ENCODE measurements at regions not wholly inside any gene's neighbourhood (a gene's known extent, or its start where the extent isn't known, plus 50 kb on each side); places are given as distances from the start of the nearest gene placed in this dataset.

DNA sequence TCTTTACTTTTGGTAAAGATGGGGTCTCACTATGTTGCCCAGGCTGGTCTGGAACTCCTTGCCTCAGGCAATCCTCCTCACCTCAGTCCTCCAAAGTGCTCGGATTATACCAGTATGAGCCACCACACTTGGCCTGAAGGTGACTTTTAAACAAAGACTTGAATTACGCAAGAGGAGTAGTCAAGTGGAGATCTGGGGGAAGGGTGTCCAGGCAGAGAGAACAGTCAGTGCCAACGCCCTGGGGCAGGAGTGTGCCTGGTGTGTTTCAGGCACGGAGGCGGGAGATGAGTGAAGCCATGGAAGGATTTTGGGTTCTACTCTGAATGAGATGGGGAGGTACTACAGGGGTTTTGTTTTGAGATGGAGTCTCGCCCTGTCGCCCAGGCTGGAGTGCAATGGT lies 82.6 kb upstream of the NPTX2 start:
- Histone ChIP-seq H3K27me3 (ENCODE audit: control insufficient read depth, insufficient read depth, low read length) (no peaks in the 10 kb centered on the region), H3K4me3 (ENCODE audit: insufficient read depth, low read depth, low read length) (no peak overlapping the region), H3K36me3 (replicated peaks; ENCODE audit: control insufficient read depth, insufficient read depth, low read length) (no peaks in the 10 kb centered on the region)
- no peak for DNase-seq

DNA sequence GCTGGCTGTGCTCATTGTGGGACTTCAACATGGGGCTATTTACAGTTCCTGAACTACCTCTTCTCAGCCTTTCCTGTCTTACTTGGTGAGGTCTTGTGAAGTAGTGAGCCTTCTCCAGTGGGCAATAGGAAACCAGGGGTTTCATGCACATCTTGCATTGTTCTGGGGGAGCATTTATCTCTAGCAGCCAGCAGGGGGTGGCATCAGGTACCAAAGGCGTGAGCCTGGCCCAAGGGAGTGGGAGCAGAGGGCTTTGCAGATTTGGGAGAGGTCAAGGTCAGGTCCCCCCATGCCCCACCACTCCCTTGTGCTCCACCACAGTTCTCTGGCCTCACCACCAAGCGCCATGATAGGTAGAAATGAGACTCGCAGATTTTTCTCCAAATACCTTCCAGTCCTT lies 85.4 kb upstream of the NPTX2 start:
- DNase-seq: peak; percentile 34
- no peaks in the 10 kb centered on the region for H3K27me3 ChIP-seq (ENCODE audit: control insufficient read depth, insufficient read depth, low read length)
- H3K4me3 ChIP-seq (ENCODE audit: insufficient read depth, low read depth, low read length): no peak overlapping the region
- no peaks in the 10 kb centered on the region for H3K36me3 ChIP-seq (replicated peaks; ENCODE audit: control insufficient read depth, insufficient read depth, low read length)

DNA sequence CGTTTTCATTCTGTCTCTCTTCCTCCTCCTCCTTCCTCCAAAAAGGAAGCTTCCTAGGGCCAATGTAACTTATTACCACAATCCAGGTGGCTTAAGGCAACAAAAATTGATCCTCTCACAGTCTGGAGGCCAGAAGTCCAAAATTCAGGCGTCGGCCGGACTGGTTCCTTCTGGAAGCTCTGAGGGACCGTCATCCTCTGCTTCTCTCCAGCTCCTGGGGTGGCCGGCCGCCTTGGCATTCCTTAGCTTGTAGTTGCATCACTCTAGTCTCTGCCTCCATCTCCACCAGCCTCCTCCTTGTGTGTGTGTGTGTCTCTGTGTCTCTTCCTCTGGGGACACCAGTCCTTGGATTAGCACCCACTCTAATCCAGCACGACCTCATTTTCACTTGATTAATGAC lies 89.0 kb upstream of the NPTX2 start:
- no peak for DNase-seq
- Histone ChIP-seq H3K27me3 (ENCODE audit: control insufficient read depth, insufficient read depth, low read length) (no peaks in the 10 kb centered on the region), H3K36me3 (replicated peaks; ENCODE audit: control insufficient read depth, insufficient read depth, low read length) (no peaks in the 10 kb centered on the region), H3K4me3 (ENCODE audit: insufficient read depth, low read depth, low read length) (no peak overlapping the region)

DNA sequence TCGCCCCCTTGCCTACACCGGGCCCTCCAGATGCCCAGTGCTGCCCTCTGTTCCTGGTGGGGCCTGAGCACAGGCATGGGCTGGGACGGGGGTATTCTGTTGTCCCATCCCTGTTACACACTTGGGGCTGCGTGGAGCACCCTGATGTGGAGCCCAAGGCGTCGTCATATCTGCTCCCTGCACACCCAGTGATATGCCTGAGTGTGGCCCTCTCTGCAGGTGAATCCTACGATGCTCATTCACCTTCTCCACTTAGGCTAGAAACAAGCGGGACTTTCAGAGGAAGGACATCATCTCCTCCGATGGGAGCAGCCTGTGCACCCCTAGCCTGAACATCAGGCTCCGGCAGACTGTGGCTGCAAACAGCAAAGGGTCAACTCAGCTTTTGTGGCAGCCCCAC lies 91.0 kb upstream of the NPTX2 start:
- Histone ChIP-seq H3K4me3 (ENCODE audit: insufficient read depth, low read depth, low read length) (no peak overlapping the region), H3K36me3 (replicated peaks; ENCODE audit: control insufficient read depth, insufficient read depth, low read length) (no peaks in the 10 kb centered on the region), H3K27me3 (ENCODE audit: control insufficient read depth, insufficient read depth, low read length) (no peaks in the 10 kb centered on the region)
- no peak for DNase-seq

DNA sequence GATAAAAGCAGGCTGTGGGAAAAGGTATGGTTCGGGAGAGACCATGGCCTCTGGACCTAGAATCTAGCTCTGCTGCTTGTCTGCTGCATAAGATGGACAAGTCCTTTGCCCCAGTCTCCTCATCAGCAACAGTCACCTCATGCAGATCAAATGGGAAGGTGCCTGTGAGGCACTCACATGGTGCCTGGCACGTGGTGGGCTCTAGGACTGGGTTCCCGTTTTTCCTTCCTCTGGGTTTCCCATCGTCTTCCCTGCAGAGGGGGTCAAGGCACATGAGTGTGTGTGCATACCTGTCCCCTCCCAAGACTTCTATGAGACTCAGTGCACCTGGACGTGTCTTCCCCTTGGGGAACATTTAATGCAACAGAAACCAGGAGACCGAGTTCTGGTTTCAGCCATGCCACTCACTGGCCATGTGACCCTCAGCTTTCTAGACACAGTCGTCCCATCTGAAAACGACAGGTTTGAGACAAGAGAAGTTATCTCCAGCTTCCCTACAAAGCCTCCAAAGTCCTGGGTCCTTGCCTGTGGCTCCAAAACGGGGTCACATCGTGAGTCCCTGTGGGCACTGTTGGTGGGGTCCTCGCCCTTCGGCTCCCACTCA lies 95.9 kb upstream of the NPTX2 start:
- H3K4me3 ChIP-seq (ENCODE audit: insufficient read depth, low read depth, low read length): no peak overlapping the region
- DNase-seq: no peak
- no peaks in the 10 kb centered on the region for H3K27me3 ChIP-seq (ENCODE audit: control insufficient read depth, insufficient read depth, low read length)
- H3K36me3 ChIP-seq (replicated peaks; ENCODE audit: control insufficient read depth, insufficient read depth, low read length): no peaks in the 10 kb centered on the region

DNA sequence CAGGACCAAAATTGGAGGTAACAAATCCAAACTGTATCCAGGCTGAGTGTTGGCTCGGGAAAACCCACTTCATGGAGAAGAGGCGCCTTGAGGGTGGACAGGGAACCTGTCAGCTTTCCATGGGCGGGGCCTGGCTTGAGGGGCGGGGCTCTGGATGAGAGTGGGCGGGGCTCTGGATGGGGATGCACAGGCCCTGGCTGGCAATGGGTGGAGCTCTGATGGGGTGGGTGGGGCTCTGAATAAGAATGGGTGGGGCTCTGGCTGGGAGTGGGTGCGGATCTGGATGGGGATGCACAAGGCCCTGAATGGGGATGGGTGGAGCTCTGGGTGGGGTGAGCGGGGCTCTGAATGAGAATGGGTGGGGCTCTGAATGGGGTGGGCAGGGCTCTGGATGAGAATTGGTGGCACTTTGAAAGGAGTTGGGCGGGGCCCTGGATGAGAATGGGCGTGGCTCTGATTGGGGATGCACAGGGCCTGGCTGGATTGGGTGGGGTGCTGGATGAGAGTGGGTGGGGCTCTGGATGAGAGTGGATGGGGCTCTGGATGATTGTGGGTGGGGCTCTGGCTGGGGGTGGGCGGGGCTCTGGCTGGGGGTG lies 96.6 kb upstream of the NPTX2 start:
- DNase-seq: peak; percentile 75
- H3K36me3 ChIP-seq (replicated peaks; ENCODE audit: control insufficient read depth, insufficient read depth, low read length): no peaks in the 10 kb centered on the region
- no peaks in the 10 kb centered on the region for H3K27me3 ChIP-seq (ENCODE audit: control insufficient read depth, insufficient read depth, low read length)
- no peak overlapping the region for H3K4me3 ChIP-seq (ENCODE audit: insufficient read depth, low read depth, low read length)

DNA sequence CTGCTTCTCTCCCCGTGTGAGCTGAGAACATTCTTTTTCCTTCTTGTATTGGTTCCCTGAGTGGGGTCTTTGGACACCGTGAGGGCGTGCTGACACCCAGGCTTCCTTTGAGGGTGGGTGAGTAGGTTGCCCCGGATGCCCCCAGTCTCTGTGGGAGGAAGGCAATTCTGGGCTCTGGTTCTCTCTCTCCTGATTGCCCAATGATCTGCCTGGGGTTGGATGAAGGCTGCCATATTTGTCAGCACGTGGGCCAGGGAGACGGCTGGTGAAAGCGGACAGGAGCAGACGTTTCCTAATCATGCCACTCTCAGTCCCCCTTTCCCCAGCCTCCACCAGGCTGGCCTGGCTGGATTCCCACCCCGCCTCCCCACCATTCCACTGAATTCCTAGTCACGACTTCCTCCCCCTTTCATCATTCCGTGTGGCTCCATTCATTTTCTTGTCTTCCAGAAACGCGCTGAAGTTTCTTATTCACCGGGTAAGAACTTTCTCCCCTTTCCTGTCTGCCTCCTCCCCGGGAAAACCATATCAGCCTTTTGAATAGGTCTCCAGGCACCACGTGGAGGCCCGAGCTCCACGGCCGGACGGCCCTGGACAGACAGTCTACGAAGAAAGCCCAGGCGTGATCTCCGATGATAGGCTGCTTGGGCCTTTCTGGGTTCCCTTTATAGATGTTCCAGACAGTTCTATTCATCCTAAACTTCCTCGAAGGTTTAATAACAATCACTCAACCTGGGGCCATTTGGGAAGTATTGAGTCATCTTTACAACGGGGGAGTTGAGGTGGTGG lies 98.7 kb upstream of the NPTX2 start:
- Histone ChIP-seq H3K4me3 (ENCODE audit: insufficient read depth, low read depth, low read length) (no peak overlapping the region), H3K36me3 (replicated peaks; ENCODE audit: control insufficient read depth, insufficient read depth, low read length) (no peaks in the 10 kb centered on the region), H3K27me3 (ENCODE audit: control insufficient read depth, insufficient read depth, low read length) (no peaks in the 10 kb centered on the region)
- no peak for DNase-seq

DNA sequence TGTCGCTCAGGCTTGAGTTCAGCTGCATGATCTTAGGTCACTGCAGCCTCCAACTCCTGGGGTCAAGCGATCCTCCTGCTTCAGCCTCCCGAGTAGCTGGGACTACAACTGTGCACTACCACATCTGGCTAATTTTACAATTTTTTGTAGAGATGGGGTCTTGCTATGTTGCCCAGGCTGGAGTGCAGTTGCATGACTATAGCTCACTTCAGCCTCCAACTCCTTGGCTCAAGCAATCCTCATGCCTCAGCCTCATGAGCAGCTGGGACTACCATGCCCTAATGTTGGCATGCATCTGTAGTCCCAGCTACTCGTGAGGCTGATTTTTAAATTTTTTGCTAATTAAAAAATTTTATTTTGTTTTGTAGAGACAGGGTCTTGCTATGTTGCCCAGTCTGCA lies 101.9 kb upstream of the NPTX2 start:
- no peaks in the 10 kb centered on the region for H3K27me3 ChIP-seq (ENCODE audit: control insufficient read depth, insufficient read depth, low read length)
- no peak for DNase-seq
- H3K36me3 ChIP-seq (replicated peaks; ENCODE audit: control insufficient read depth, insufficient read depth, low read length): no peaks in the 10 kb centered on the region
- H3K4me3 ChIP-seq (ENCODE audit: insufficient read depth, low read depth, low read length): no peak overlapping the region

DNA sequence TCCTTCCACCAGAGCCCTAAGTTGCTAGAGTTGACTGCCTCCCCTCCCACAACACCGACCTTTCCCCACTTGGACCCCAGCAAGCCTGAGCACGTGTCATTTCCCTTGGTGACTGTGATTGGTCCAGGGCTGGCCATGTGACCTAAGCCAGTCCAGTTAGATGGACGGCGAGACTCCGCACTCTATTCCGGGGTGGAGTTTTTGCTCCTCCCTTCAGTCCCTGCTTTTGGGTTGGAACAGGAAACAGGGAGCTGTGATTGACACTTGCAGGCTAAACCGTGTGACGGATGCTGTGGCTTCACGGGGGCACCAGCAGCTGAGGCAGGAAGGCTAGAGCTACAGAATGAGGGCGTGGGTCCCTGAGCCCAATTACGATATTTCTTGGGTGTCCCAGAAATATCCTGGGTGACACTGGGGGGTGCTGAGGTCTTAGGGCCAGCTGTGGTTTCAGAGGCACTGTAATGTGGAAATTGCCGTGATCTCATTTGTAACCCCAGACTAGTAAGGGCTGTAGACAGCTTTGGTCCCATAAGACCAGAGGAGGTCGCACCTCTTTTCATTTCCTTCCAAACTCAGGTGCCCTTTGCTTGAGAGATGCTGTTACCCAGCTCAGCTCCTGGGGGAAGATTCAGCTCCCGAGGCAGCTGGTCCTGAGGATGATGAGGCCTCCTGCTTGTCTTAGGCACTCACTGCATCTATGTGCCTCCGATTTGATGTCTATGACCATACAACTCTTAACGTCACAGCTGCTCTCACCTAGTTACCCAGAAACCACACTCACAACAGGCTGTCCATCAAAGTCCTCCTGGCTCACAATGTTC lies 102.7 kb upstream of the NPTX2 start:
- Histone ChIP-seq H3K36me3 (replicated peaks; ENCODE audit: control insufficient read depth, insufficient read depth, low read length) (no peaks in the 10 kb centered on the region), H3K27me3 (ENCODE audit: control insufficient read depth, insufficient read depth, low read length) (no peaks in the 10 kb centered on the region), H3K4me3 (ENCODE audit: insufficient read depth, low read depth, low read length) (no peak overlapping the region)
- DNase-seq: peak; percentile 60

DNA sequence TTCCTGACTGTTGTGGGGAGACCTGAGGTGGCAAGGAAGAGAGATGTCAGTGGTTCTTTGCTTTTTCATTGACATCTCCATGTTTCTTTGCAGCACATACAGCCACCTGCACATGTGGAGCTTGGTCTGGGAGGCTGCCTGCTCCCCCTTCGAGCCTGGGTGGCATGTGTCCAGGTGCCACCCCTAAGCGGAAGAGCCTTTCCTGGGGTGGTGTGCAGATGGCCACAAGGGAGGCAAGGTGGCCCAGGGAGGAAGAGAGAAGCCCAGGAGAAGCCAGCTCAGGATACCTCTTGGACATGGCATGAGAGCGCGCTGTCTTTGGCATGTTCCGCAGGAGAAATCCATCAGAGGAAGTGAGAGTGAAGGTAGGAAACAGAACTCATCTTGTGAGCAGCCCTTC lies 105.9 kb upstream of the NPTX2 start:
- no peak for DNase-seq
- Histone ChIP-seq H3K36me3 (replicated peaks; ENCODE audit: control insufficient read depth, insufficient read depth, low read length) (no peaks in the 10 kb centered on the region), H3K4me3 (ENCODE audit: insufficient read depth, low read depth, low read length) (no peak overlapping the region), H3K27me3 (ENCODE audit: control insufficient read depth, insufficient read depth, low read length) (no peaks in the 10 kb centered on the region)

DNA sequence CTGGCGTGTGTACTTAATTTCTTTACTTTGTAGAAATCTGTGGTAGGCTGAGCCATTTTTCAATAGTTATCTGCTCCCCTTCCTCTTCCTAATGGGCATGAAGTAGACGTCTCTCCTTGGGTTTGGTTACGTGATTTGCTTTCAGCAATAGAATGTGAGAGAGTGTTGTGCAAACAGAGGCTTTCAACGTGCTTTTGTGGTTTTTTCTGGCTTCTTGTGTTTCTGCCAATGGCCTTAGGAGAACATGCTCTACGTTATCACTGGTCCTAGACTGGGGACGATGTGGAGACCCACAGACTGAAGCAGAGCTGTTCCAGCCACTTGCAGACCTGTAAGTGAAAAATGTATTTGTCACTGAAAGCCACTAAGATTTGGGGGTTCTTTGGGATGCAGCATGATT lies 107.2 kb upstream of the NPTX2 start:
- DNase-seq: no peak
- H3K36me3 ChIP-seq (replicated peaks; ENCODE audit: control insufficient read depth, insufficient read depth, low read length): no peaks in the 10 kb centered on the region

DNA sequence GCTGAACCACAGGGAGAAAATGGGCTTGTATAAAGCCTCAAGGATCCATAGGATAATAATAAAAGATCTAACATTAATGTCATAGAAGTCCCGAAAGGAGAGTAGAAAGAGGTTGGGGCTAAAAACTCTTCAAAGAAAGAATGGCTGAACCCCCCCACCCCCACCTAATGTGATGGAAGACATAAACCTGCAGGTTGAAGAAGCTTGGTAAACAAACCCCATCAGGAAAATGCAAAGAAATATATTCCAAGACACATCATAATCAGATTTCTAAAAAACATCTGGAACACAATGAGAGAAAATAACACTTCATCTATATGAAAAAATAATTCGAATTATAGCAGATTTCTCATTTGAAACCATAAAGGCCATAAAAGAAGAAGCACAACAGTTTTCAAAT lies 105.6 kb upstream of the BAIAP2L1 start:
- Histone ChIP-seq H3K27me3 (ENCODE audit: control insufficient read depth, insufficient read depth, low read length) (no peaks in the 10 kb centered on the region), H3K36me3 (replicated peaks; ENCODE audit: control insufficient read depth, insufficient read depth, low read length) (no peaks in the 10 kb centered on the region), H3K4me3 (ENCODE audit: insufficient read depth, low read depth, low read length) (no peak overlapping the region)
- no peak for DNase-seq

More for the DNA sequence above, 107.2 kb upstream of the NPTX2 start:
- H3K4me3 ChIP-seq (ENCODE audit: insufficient read depth, low read depth, low read length): no peak overlapping the region
- no peaks in the 10 kb centered on the region for H3K27me3 ChIP-seq (ENCODE audit: control insufficient read depth, insufficient read depth, low read length)

DNA sequence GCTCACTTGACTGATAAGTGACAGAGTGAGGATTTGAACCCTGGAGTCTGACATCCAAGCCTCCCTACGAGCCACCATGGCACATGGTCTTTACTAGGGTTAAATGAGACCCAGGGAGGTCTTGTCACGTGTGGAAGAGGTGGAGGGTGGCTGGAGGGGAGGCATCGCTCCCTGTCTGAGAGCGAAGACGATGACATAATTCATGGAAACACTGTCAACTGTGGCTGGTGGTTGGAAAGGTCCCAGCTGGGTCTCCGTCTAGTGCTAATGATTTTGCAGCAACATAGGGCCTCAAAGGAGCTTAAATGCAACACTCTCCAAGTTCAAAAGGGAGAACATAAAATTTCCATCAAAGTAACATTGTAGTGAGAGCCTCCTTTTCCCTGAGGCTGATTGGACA lies 99.9 kb upstream of the BAIAP2L1 start:
- H3K27me3 ChIP-seq (ENCODE audit: control insufficient read depth, insufficient read depth, low read length): no peaks in the 10 kb centered on the region
- no peaks in the 10 kb centered on the region for H3K36me3 ChIP-seq (replicated peaks; ENCODE audit: control insufficient read depth, insufficient read depth, low read length)
- no peak for DNase-seq
- H3K4me3 ChIP-seq (ENCODE audit: insufficient read depth, low read depth, low read length): no peak overlapping the region

DNA sequence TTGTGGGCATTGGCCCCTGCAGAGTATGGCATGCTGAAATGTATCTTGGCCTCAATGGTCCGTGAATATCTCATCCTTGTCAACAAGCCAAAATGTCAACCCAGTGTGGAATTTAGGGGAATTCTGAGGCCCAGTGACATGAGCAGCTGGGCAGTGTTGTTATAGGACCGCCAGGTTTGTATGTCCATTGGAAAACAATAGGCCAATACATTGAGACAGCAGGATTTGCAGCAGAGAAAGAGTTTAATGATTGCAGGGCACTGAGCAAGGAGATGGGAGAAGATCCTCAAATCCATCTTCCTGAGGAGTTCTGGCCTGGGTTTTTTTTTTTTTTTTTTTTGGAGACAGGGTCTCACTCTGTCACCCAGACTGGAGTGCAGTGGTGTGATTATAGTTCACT lies 95.7 kb upstream of the BAIAP2L1 start:
- no peaks in the 10 kb centered on the region for H3K27me3 ChIP-seq (ENCODE audit: control insufficient read depth, insufficient read depth, low read length)
- no peaks in the 10 kb centered on the region for H3K36me3 ChIP-seq (replicated peaks; ENCODE audit: control insufficient read depth, insufficient read depth, low read length)
- no peak for DNase-seq
- no peak overlapping the region for H3K4me3 ChIP-seq (ENCODE audit: insufficient read depth, low read depth, low read length)
